ENCODE measurements at regions not wholly inside any gene's neighbourhood (a gene's known extent, or its start where the extent isn't known, plus 50 kb on each side); places are given as distances from the start of the nearest gene placed in this dataset.

GRCh38 chr2:23306401-23306800 lies 78.6 kb upstream of the KLHL29 start:
- Histone ChIP-seq H3K27me3 (ENCODE audit: insufficient read depth, insufficient read length) (no peaks in the 10 kb centered on the region), H3K9ac (ENCODE audit: insufficient read length, low read depth) (no peak overlapping the region), H3K4me3 (ENCODE audit: insufficient read length, low read depth) (no peak overlapping the region), H3K36me3 (ENCODE audit: insufficient read depth, insufficient read length, low read length) (no peaks in the 10 kb centered on the region), H3K9me3 (ENCODE audit: insufficient read depth, low read length) (no peaks in the 10 kb centered on the region), H3K4me1 (ENCODE audit: insufficient read depth, insufficient read length) (no peaks in the 10 kb centered on the region)
- TF ChIP-seq ZNF274 (IDR thresholded peaks at IDR 0.05; ENCODE audit: low read depth, low read length) (no peak), YY1 (IDR thresholded peaks at IDR 0.05; ENCODE audit: insufficient read depth, insufficient read length) (no peak), SUZ12 (IDR thresholded peaks at IDR 0.05; ENCODE audit: extremely low read depth, insufficient read depth, insufficient read length) (no peak)
- DNase-seq (ENCODE audit: low read depth, low spot score) = no peak

- Histone ChIP-seq H3K9me3 (ENCODE audit: insufficient read depth, low read length) (no peaks in the 10 kb centered on the region), H3K27me3 (ENCODE audit: insufficient read depth, insufficient read length) (no peaks in the 10 kb centered on the region), H3K4me3 (ENCODE audit: insufficient read length, low read depth) (no peak overlapping the region), H3K36me3 (ENCODE audit: insufficient read depth, insufficient read length, low read length) (no peaks in the 10 kb centered on the region), H3K9ac (ENCODE audit: insufficient read length, low read depth) (no peak overlapping the region), H3K4me1 (ENCODE audit: insufficient read depth, insufficient read length) (no peaks in the 10 kb centered on the region)
- no peak for DNase-seq (ENCODE audit: low read depth, low spot score)
- no peak for TF ChIP-seq SUZ12 (IDR thresholded peaks at IDR 0.05; ENCODE audit: extremely low read depth, insufficient read depth, insufficient read length)
- TF ChIP-seq YY1 (IDR thresholded peaks at IDR 0.05; ENCODE audit: insufficient read depth, insufficient read length) = no peak
- no peak for TF ChIP-seq ZNF274 (IDR thresholded peaks at IDR 0.05; ENCODE audit: low read depth, low read length)
Measured at GRCh38 chr2:23311186-23311585, 73.8 kb upstream of the KLHL29 start.

GRCh38 chr2:23312996-23313606 lies 71.9 kb upstream of the KLHL29 start:
- no peak overlapping the region for H3K4me3 ChIP-seq (ENCODE audit: insufficient read length, low read depth)
- H3K27me3 ChIP-seq (ENCODE audit: insufficient read depth, insufficient read length) = no peaks in the 10 kb centered on the region
- no peaks in the 10 kb centered on the region for H3K9me3 ChIP-seq (ENCODE audit: insufficient read depth, low read length)
- H3K4me1 ChIP-seq (ENCODE audit: insufficient read depth, insufficient read length) = no peaks in the 10 kb centered on the region
- no peak overlapping the region for H3K9ac ChIP-seq (ENCODE audit: insufficient read length, low read depth)
- H3K36me3 ChIP-seq (ENCODE audit: insufficient read depth, insufficient read length, low read length) = no peaks in the 10 kb centered on the region
- peak; percentile 54 for DNase-seq (ENCODE audit: low read depth, low spot score)
- TF ChIP-seq SUZ12 (IDR thresholded peaks at IDR 0.05; ENCODE audit: extremely low read depth, insufficient read depth, insufficient read length) (no peak), ZNF274 (IDR thresholded peaks at IDR 0.05; ENCODE audit: low read depth, low read length) (no peak), YY1 (IDR thresholded peaks at IDR 0.05; ENCODE audit: insufficient read depth, insufficient read length) (no peak)

- Histone ChIP-seq H3K4me3 (ENCODE audit: insufficient read length, low read depth) (no peak overlapping the region), H3K36me3 (ENCODE audit: insufficient read depth, insufficient read length, low read length) (no peaks in the 10 kb centered on the region), H3K9ac (ENCODE audit: insufficient read length, low read depth) (no peak overlapping the region), H3K4me1 (ENCODE audit: insufficient read depth, insufficient read length) (no peaks in the 10 kb centered on the region), H3K27me3 (ENCODE audit: insufficient read depth, insufficient read length) (no peaks in the 10 kb centered on the region), H3K9me3 (ENCODE audit: insufficient read depth, low read length) (no peaks in the 10 kb centered on the region)
- no peak for DNase-seq (ENCODE audit: low read depth, low spot score)
- TF ChIP-seq YY1 (IDR thresholded peaks at IDR 0.05; ENCODE audit: insufficient read depth, insufficient read length) (no peak), ZNF274 (IDR thresholded peaks at IDR 0.05; ENCODE audit: low read depth, low read length) (no peak), SUZ12 (IDR thresholded peaks at IDR 0.05; ENCODE audit: extremely low read depth, insufficient read depth, insufficient read length) (no peak)
Measured at GRCh38 chr2:23314687-23315086, 70.3 kb upstream of the KLHL29 start.

GRCh38 chr2:23320058-23320457 lies 64.9 kb upstream of the KLHL29 start:
- DNase-seq (ENCODE audit: low read depth, low spot score) = no peak
- H3K27me3 ChIP-seq (ENCODE audit: insufficient read depth, insufficient read length) = no peaks in the 10 kb centered on the region
- H3K4me1 ChIP-seq (ENCODE audit: insufficient read depth, insufficient read length) = no peaks in the 10 kb centered on the region
- no peak for TF ChIP-seq ZNF274 (IDR thresholded peaks at IDR 0.05; ENCODE audit: low read depth, low read length)
- TF ChIP-seq SUZ12 (IDR thresholded peaks at IDR 0.05; ENCODE audit: extremely low read depth, insufficient read depth, insufficient read length) = no peak
- TF ChIP-seq YY1 (IDR thresholded peaks at IDR 0.05; ENCODE audit: insufficient read depth, insufficient read length) = no peak
- H3K9ac ChIP-seq (ENCODE audit: insufficient read length, low read depth) = no peak overlapping the region
- no peaks in the 10 kb centered on the region for H3K9me3 ChIP-seq (ENCODE audit: insufficient read depth, low read length)
- H3K36me3 ChIP-seq (ENCODE audit: insufficient read depth, insufficient read length, low read length) = no peaks in the 10 kb centered on the region
- H3K4me3 ChIP-seq (ENCODE audit: insufficient read length, low read depth) = no peak overlapping the region

GRCh38 chr2:23321751-23322150 lies 63.2 kb upstream of the KLHL29 start:
- DNase-seq (ENCODE audit: low read depth, low spot score) = no peak
- Histone ChIP-seq H3K4me1 (ENCODE audit: insufficient read depth, insufficient read length) (no peaks in the 10 kb centered on the region), H3K9ac (ENCODE audit: insufficient read length, low read depth) (no peak overlapping the region), H3K4me3 (ENCODE audit: insufficient read length, low read depth) (no peak overlapping the region), H3K9me3 (ENCODE audit: insufficient read depth, low read length) (no peaks in the 10 kb centered on the region), H3K27me3 (ENCODE audit: insufficient read depth, insufficient read length) (no peaks in the 10 kb centered on the region), H3K36me3 (ENCODE audit: insufficient read depth, insufficient read length, low read length) (no peaks in the 10 kb centered on the region)
- no peak for TF ChIP-seq YY1 (IDR thresholded peaks at IDR 0.05; ENCODE audit: insufficient read depth, insufficient read length)
- no peak for TF ChIP-seq SUZ12 (IDR thresholded peaks at IDR 0.05; ENCODE audit: extremely low read depth, insufficient read depth, insufficient read length)
- no peak for TF ChIP-seq ZNF274 (IDR thresholded peaks at IDR 0.05; ENCODE audit: low read depth, low read length)

GRCh38 chr2:23322567-23323197 lies 62.3 kb upstream of the KLHL29 start:
- no peak for TF ChIP-seq YY1 (IDR thresholded peaks at IDR 0.05; ENCODE audit: insufficient read depth, insufficient read length)
- TF ChIP-seq ZNF274 (IDR thresholded peaks at IDR 0.05; ENCODE audit: low read depth, low read length) = no peak
- no peak for TF ChIP-seq SUZ12 (IDR thresholded peaks at IDR 0.05; ENCODE audit: extremely low read depth, insufficient read depth, insufficient read length)
- no peaks in the 10 kb centered on the region for H3K36me3 ChIP-seq (ENCODE audit: insufficient read depth, insufficient read length, low read length)
- no peaks in the 10 kb centered on the region for H3K27me3 ChIP-seq (ENCODE audit: insufficient read depth, insufficient read length)
- no peak overlapping the region for H3K4me3 ChIP-seq (ENCODE audit: insufficient read length, low read depth)
- H3K4me1 ChIP-seq (ENCODE audit: insufficient read depth, insufficient read length) = no peaks in the 10 kb centered on the region
- H3K9me3 ChIP-seq (ENCODE audit: insufficient read depth, low read length) = no peaks in the 10 kb centered on the region
- DNase-seq (ENCODE audit: low read depth, low spot score) = no peak
- H3K9ac ChIP-seq (ENCODE audit: insufficient read length, low read depth) = no peak overlapping the region
